Endothelial cell of umbilical vein (primary cell): ENCODE measurements at regions not wholly inside any gene's neighbourhood (a gene's known extent, or its start where the extent isn't known, plus 50 kb on each side); places are given as distances from the start of the nearest gene placed in this dataset.
"Not testable (repeated sequence)": the region's sequence is repeated elsewhere in the genome, so short reads cannot be mapped to it uniquely, and the experiment has no call there.

Experiments used
- EZH2 ChIP-seq: IDR thresholded peaks from 2 replicates; pipeline ENCODE4 v1.6.1; 2012; ENCODE audit warnings: borderline replicate concordance, low read depth, mild to moderate bottlenecking, moderate library complexity, low read length, inconsistent platforms; ENCODE audit not compliant: severe bottlenecking
- FOS ChIP-seq: IDR thresholded peaks from 2 replicates; pipeline ENCODE4 v1.6.1; 2011; ENCODE audit warnings: mild to moderate bottlenecking, low read length, moderate library complexity, borderline replicate concordance; ENCODE audit not compliant: insufficient read depth
- GATA2 ChIP-seq: IDR thresholded peaks from 2 replicates; pipeline ENCODE4 v1.7.0; 2011; ENCODE audit warnings: low read depth, mild to moderate bottlenecking, moderate library complexity, mixed read lengths, low read length; ENCODE audit not compliant: insufficient read length, insufficient read depth
- JUN ChIP-seq: IDR thresholded peaks from 2 replicates; pipeline ENCODE4 v1.6.1; 2011; ENCODE audit warnings: borderline replicate concordance, low read depth; ENCODE audit not compliant: insufficient read length, insufficient read depth
- MYC ChIP-seq: IDR thresholded peaks from one replicate; pipeline ENCODE4 v1.6.1; 2011; ENCODE audit warnings: mild to moderate bottlenecking, low read depth, low read length
- POLR2A ChIP-seq: IDR thresholded peaks from 2 replicates; pipeline ENCODE4 v1.6.1; 2012; ENCODE audit warnings: low read depth, mild to moderate bottlenecking, control low read depth, low read length
- POLR2AphosphoS5 ChIP-seq: IDR thresholded peaks from 2 replicates; pipeline ENCODE4 v1.6.1; 2012; ENCODE audit warnings: low read depth, mild to moderate bottlenecking, control low read depth, low read length, moderate library complexity; ENCODE audit not compliant: insufficient read depth
- TF ChIP-seq, protein P1 (sequence below), 2 donors: IDR thresholded peaks; 1 replicate in 1 of 2; 2 replicates in 1 of 2; pipeline ENCODE4 v1.5.1; 2011; ENCODE audit warnings: low read length in 2 of 2, mild to moderate bottlenecking in 2 of 2, moderate library complexity in 2 of 2, control low read depth in 1 of 2, inconsistent platforms in 1 of 2, low read depth in 1 of 2; ENCODE audit not compliant: insufficient read depth in 1 of 2; ENCODE audit errors: extremely low read depth in 1 of 2
- TF ChIP-seq, protein P2 (sequence below): IDR thresholded peaks from 2 replicates; pipeline ENCODE4 v1.6.1; 2011; ENCODE audit not compliant: insufficient read depth, insufficient read length

DNA sequence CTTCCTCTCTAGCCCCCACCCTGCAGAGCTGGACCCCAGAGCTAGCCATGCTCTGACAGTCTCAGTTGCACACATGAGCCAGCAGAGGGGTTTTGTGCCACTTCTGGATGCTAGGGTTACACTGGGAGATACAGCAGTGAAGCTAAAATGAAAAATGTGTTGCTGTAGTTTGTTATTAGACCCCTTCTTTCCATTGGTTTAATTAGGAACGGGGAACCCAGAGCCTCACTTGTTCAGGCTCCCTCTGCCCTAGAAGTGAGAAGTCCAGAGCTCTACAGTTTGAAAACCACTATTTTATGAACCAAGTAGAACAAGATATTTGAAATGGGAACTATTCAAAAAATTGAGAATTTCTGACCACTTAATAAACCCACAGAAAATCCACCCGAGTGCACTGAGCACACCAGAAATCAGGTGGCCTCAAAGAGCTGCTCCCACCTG is 264.8 kb downstream of the OR4F29 start:
- TF ChIP-seq, protein P1, sequence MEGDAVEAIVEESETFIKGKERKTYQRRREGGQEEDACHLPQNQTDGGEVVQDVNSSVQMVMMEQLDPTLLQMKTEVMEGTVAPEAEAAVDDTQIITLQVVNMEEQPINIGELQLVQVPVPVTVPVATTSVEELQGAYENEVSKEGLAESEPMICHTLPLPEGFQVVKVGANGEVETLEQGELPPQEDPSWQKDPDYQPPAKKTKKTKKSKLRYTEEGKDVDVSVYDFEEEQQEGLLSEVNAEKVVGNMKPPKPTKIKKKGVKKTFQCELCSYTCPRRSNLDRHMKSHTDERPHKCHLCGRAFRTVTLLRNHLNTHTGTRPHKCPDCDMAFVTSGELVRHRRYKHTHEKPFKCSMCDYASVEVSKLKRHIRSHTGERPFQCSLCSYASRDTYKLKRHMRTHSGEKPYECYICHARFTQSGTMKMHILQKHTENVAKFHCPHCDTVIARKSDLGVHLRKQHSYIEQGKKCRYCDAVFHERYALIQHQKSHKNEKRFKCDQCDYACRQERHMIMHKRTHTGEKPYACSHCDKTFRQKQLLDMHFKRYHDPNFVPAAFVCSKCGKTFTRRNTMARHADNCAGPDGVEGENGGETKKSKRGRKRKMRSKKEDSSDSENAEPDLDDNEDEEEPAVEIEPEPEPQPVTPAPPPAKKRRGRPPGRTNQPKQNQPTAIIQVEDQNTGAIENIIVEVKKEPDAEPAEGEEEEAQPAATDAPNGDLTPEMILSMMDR (IDR thresholded peaks at IDR 0.05; ENCODE audit: extremely low read depth in 1 of 2, insufficient read depth in 1 of 2, low read depth in 1 of 2, low read length in 2 of 2): not testable (repeated sequence)
- not testable (repeated sequence) for TF ChIP-seq POLR2A, FOS, MYC, POLR2AphosphoS5, EZH2, GATA2, JUN
- TF ChIP-seq, protein P2, sequence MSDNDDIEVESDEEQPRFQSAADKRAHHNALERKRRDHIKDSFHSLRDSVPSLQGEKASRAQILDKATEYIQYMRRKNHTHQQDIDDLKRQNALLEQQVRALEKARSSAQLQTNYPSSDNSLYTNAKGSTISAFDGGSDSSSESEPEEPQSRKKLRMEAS: not testable (repeated sequence)
